ENCODE measurements at regions not wholly inside any gene's neighbourhood (a gene's known extent, or its start where the extent isn't known, plus 50 kb on each side); places are given as distances from the start of the nearest gene placed in this dataset.

- 63 to 72% (median 69%) methylated on average over 2 of the region's 2 CpGs for WGBS, 4 donors
- TF ChIP-seq POLR2A (IDR thresholded peaks at IDR 0.05) (no peak), CTCF (IDR thresholded peaks at IDR 0.05) (no peak)
- intact Hi-C loops (cut with DNase I) = no loop called here
- H3K9me3 ChIP-seq (replicated peaks in 1 of 3) = peaks cover 0 to 4% (median 0%) of the 10 kb centered on the region in 3 donors
- H3K27me3 ChIP-seq = no peaks in the 10 kb centered on the region
- H3K4me3 ChIP-seq = no peak overlapping the region
- no peak for DNase-seq
- H3K36me3 ChIP-seq (replicated peaks in 1 of 2) = no peaks in the 10 kb centered on the region
- H3K27ac ChIP-seq = no peak overlapping the region
- no peaks in the 10 kb centered on the region for H3K4me1 ChIP-seq (replicated peaks in 1 of 2)
Measured at GRCh38 chr13:80510686-80511085, 169.8 kb upstream of the SPRY2 start.

GRCh38 chr13:80509264-80509663, 168.3 kb upstream of the SPRY2 start:
- no peak for DNase-seq
- 89 to 90% (median 90%) methylated on average over 5 of the region's 5 CpGs for WGBS, 4 donors
- intact Hi-C loops (cut with DNase I) = no loop called here
- Histone ChIP-seq H3K9me3 (replicated peaks in 1 of 3) (no peaks in the 10 kb centered on the region), H3K4me1 (replicated peaks in 1 of 2) (no peaks in the 10 kb centered on the region), H3K27me3 (no peaks in the 10 kb centered on the region), H3K4me3 (no peak overlapping the region), H3K36me3 (replicated peaks in 1 of 2) (no peaks in the 10 kb centered on the region), H3K27ac (no peak overlapping the region)
- no peak for TF ChIP-seq POLR2A (IDR thresholded peaks at IDR 0.05)
- TF ChIP-seq CTCF (IDR thresholded peaks at IDR 0.05) = no peak

GRCh38 chr13:80508031-80508430, 167.1 kb upstream of the SPRY2 start:
- Histone ChIP-seq H3K4me3 (no peak overlapping the region), H3K27ac (no peak overlapping the region), H3K36me3 (replicated peaks in 1 of 2) (no peaks in the 10 kb centered on the region), H3K27me3 (no peaks in the 10 kb centered on the region), H3K9me3 (replicated peaks in 1 of 3) (no peaks in the 10 kb centered on the region), H3K4me1 (replicated peaks in 1 of 2) (no peaks in the 10 kb centered on the region)
- intact Hi-C loops (cut with DNase I) = no loop called here
- WGBS, 4 donors = 71 to 95% (median 90%) methylated on average over 1 of the region's 1 CpG
- TF ChIP-seq POLR2A (IDR thresholded peaks at IDR 0.05) (no peak), CTCF (IDR thresholded peaks at IDR 0.05) (no peak)
- DNase-seq = no peak

- WGBS, 4 donors = 62 to 71% (median 68%) methylated on average over 4 of the region's 4 CpGs
- intact Hi-C loops (cut with DNase I) = no loop called here
- H3K4me1 ChIP-seq (replicated peaks in 1 of 2) = no peaks in the 10 kb centered on the region
- no peak overlapping the region for H3K27ac ChIP-seq
- no peak overlapping the region for H3K4me3 ChIP-seq
- H3K27me3 ChIP-seq = no peaks in the 10 kb centered on the region
- H3K9me3 ChIP-seq (replicated peaks in 1 of 3) = no peaks in the 10 kb centered on the region
- TF ChIP-seq POLR2A (IDR thresholded peaks at IDR 0.05) = no peak
- no peak for TF ChIP-seq CTCF (IDR thresholded peaks at IDR 0.05)
- H3K36me3 ChIP-seq (replicated peaks in 1 of 2) = no peaks in the 10 kb centered on the region
- no peak for DNase-seq
Measured at GRCh38 chr13:80504453-80504852, 163.5 kb upstream of the SPRY2 start.
